ENCODE measurements at regions not wholly inside any gene's neighbourhood (a gene's known extent, or its start where the extent isn't known, plus 50 kb on each side); places are given as distances from the start of the nearest gene placed in this dataset.
A peak's percentile ranks its signal among the peaks of the same experiment; 100 is the strongest.

DNA sequence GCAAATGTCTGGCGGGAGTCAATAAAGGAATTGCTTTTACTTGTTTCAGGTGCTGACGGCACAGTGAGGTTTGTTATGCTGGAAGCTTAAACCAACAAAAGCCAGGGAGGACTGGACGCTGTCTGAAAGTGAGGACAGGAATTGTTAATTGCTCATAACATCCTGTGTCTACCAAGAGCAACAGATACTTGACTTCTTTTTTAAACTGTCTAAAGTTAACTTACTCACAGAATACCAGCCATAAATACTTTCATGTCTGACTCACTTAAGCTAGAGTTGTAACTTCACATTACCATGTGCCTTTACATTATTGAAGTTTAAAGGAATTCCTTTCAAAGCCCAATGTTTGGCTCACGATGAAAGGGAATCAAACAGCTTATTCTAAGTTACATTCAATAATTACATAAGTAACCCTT lies 252.7 kb upstream of the SHH start:
- TF ChIP-seq NFE2L2 (IDR thresholded peaks at IDR 0.05; ENCODE audit: low read depth, low read length), result no peak
- TF ChIP-seq, protein P1, sequence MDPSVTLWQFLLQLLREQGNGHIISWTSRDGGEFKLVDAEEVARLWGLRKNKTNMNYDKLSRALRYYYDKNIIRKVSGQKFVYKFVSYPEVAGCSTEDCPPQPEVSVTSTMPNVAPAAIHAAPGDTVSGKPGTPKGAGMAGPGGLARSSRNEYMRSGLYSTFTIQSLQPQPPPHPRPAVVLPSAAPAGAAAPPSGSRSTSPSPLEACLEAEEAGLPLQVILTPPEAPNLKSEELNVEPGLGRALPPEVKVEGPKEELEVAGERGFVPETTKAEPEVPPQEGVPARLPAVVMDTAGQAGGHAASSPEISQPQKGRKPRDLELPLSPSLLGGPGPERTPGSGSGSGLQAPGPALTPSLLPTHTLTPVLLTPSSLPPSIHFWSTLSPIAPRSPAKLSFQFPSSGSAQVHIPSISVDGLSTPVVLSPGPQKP (IDR thresholded peaks at IDR 0.05; ENCODE audit: borderline replicate concordance, low read depth, low read length), result no peak
- no peak for TF ChIP-seq RCOR1 (IDR thresholded peaks at IDR 0.05; ENCODE audit: insufficient replicate concordance, low read length)
- TF ChIP-seq CEBPB (IDR thresholded peaks at IDR 0.05; ENCODE audit: low read depth, low read length), result no peak
- no peak for TF ChIP-seq MXI1 (IDR thresholded peaks at IDR 0.05; ENCODE audit: borderline replicate concordance, low read depth, low read length)
- no peak for TF ChIP-seq POLR2A (IDR thresholded peaks at IDR 0.05; ENCODE audit: low read depth, low read length)
- TF ChIP-seq RAD21 (IDR thresholded peaks at IDR 0.05; ENCODE audit: low read length), result no peak
- no peak for TF ChIP-seq SMC3 (IDR thresholded peaks at IDR 0.05; ENCODE audit: low read depth, low read length)
- TF ChIP-seq, protein P2, sequence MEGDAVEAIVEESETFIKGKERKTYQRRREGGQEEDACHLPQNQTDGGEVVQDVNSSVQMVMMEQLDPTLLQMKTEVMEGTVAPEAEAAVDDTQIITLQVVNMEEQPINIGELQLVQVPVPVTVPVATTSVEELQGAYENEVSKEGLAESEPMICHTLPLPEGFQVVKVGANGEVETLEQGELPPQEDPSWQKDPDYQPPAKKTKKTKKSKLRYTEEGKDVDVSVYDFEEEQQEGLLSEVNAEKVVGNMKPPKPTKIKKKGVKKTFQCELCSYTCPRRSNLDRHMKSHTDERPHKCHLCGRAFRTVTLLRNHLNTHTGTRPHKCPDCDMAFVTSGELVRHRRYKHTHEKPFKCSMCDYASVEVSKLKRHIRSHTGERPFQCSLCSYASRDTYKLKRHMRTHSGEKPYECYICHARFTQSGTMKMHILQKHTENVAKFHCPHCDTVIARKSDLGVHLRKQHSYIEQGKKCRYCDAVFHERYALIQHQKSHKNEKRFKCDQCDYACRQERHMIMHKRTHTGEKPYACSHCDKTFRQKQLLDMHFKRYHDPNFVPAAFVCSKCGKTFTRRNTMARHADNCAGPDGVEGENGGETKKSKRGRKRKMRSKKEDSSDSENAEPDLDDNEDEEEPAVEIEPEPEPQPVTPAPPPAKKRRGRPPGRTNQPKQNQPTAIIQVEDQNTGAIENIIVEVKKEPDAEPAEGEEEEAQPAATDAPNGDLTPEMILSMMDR (conservative IDR thresholded peaks at IDR 0.05; ENCODE audit: low read depth, low read length), result no peak
- TF ChIP-seq MAFK (IDR thresholded peaks at IDR 0.05; ENCODE audit: low read depth, low read length), result no peak
- no peak for TF ChIP-seq CHD1 (IDR thresholded peaks at IDR 0.05; ENCODE audit: low read depth, low read length)
- TF ChIP-seq, protein P3, sequence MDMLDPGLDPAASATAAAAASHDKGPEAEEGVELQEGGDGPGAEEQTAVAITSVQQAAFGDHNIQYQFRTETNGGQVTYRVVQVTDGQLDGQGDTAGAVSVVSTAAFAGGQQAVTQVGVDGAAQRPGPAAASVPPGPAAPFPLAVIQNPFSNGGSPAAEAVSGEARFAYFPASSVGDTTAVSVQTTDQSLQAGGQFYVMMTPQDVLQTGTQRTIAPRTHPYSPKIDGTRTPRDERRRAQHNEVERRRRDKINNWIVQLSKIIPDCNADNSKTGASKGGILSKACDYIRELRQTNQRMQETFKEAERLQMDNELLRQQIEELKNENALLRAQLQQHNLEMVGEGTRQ (IDR thresholded peaks at IDR 0.05; ENCODE audit: low read depth, low read length), result no peak
- no peak for TF ChIP-seq RFX5 (IDR thresholded peaks at IDR 0.05; ENCODE audit: low read depth, low read length)
- TF ChIP-seq MAZ (IDR thresholded peaks at IDR 0.05; ENCODE audit: borderline replicate concordance, low read depth, low read length), result no peak
- TF ChIP-seq FOS (IDR thresholded peaks at IDR 0.05; ENCODE audit: low read depth, low read length), result no peak
- TF ChIP-seq BHLHE40 (IDR thresholded peaks at IDR 0.05; ENCODE audit: low read depth, low read length), result no peak

More for the DNA sequence above, 252.7 kb upstream of the SHH start:
- Histone ChIP-seq H3K9me3 (ENCODE audit: control insufficient read depth, insufficient read depth, low read length) (peaks cover 47% of the 10 kb centered on the region), H3K4me2 (ENCODE audit: low read depth, low read length) (no peak overlapping the region), H3K9me1 (ENCODE audit: insufficient read depth, low read length) (no peaks in the 10 kb centered on the region), H4K8ac (ENCODE audit: low read depth in 2 of 2, low read length in 2 of 2) (no peak overlapping the region), H4K91ac (ENCODE audit: insufficient read depth, low read depth, low read length) (no peak overlapping the region), H2BK5ac (ENCODE audit: low read depth, low read length, poor library complexity, severe bottlenecking) (no peak overlapping the region), H3K9ac (ENCODE audit: low read depth, low read length) (no peak overlapping the region), H2AK5ac (ENCODE audit: low read depth, low read length) (no peak overlapping the region), H2BK15ac (ENCODE audit: low read depth, low read length) (no peak overlapping the region), H2BK20ac (ENCODE audit: low read depth, low read length) (no peak overlapping the region), H4K20me1 (ENCODE audit: insufficient read depth, low read length) (no peaks in the 10 kb centered on the region), H3K79me1 (ENCODE audit: low read depth in 1 of 2, low read length in 2 of 2) (no peaks in the 10 kb centered on the region), H2AFZ (replicated peaks; ENCODE audit: low read length, poor library complexity) (no peak overlapping the region), H3K23ac (ENCODE audit: low read depth, low read length) (no peak overlapping the region), H2BK120ac (ENCODE audit: low read depth, low read length) (no peak overlapping the region), H3K18ac (ENCODE audit: low read depth, low read length) (no peak overlapping the region), H3K36me3 (ENCODE audit: control insufficient read depth, insufficient read depth, low read length) (no peaks in the 10 kb centered on the region), H4K5ac (ENCODE audit: low read depth, low read length) (no peak overlapping the region), H3K4ac (ENCODE audit: low read depth, low read length) (no peak overlapping the region), H3K27ac (ENCODE audit: insufficient read depth, low read length) (no peak overlapping the region), H3K14ac (replicated peaks; ENCODE audit: low read depth, low read length) (no peak overlapping the region), H3K27me3 (ENCODE audit: control insufficient read depth, insufficient read depth, low read length) (no peaks in the 10 kb centered on the region), H3K4me1 (ENCODE audit: control insufficient read depth, insufficient read depth, low read length) (no peaks in the 10 kb centered on the region), H2AK9ac (replicated peaks; ENCODE audit: low read depth, low read length, poor library complexity) (no peak overlapping the region), H3K4me3 (ENCODE audit: insufficient read depth, low read depth, low read length) (no peak overlapping the region), H3K56ac (ENCODE audit: extremely low read depth, insufficient read depth, low read length) (no peak overlapping the region)
- ChIA-PET CTCF (no interaction called here), POLR2A (ENCODE audit: unreplicated experiment) (no interaction called here)
- dilution Hi-C loops (cut with HindIII; ENCODE audit: low sequenced_read_pairs, unreplicated experiment), result no loop called here
- WGBS, 2 experiments (ENCODE audit: extremely low coverage in 2 of 2, insufficient read length in 1 of 2), result no CpG with 5 or more reads among the region's 4 CpGs
- in situ Hi-C loops (cut with MboI; ENCODE audit: low sequenced_read_pairs), result no loop called here
- no TSS peak for BruUV-seq (replicated peaks)
- ATAC-seq (ENCODE audit: low read depth) (peak; percentile 42; the same call in 1 of the 2 replicates), DNase-seq (peak; percentile 5)
- intact Hi-C loops (cut with micrococcal nuclease), result no loop called here
